ENCODE measurements at regions not wholly inside any gene's neighbourhood (a gene's known extent, or its start where the extent isn't known, plus 50 kb on each side); places are given as distances from the start of the nearest gene placed in this dataset.

GRCh38 chr1:106979371-106979770 lies 77.1 kb upstream of the PRMT6 start:
- Histone ChIP-seq H3K4me1 (ENCODE audit: control insufficient read depth, extremely low read depth, insufficient read depth, low read length) (no peaks in the 10 kb centered on the region), H3K27me3 (ENCODE audit: control insufficient read depth in 2 of 2, insufficient read depth in 2 of 2, low read length in 2 of 2) (no peaks in the 10 kb centered on the region), H3K36me3 (ENCODE audit: control insufficient read depth in 2 of 2, extremely low read depth in 1 of 2, insufficient read depth in 2 of 2, low read length in 2 of 2) (no peaks in the 10 kb centered on the region), H3K79me2 (ENCODE audit: control insufficient read depth, insufficient read depth, low read length) (no peaks in the 10 kb centered on the region), H3K4me3 (replicated peaks in 1 of 3; ENCODE audit: insufficient read depth in 1 of 3, low read depth in 1 of 3, low read length in 3 of 3) (no peak overlapping the region), H3K9me1 (replicated peaks; ENCODE audit: control insufficient read depth, extremely low read depth, insufficient read depth, low read length) (no peaks in the 10 kb centered on the region), H4K20me1 (replicated peaks; ENCODE audit: control insufficient read depth, extremely low read depth, insufficient read depth, low read length) (no peaks in the 10 kb centered on the region), H3K27ac (ENCODE audit: insufficient read depth, low read depth, low read length) (no peak overlapping the region), H3K9ac (replicated peaks; ENCODE audit: extremely low read depth, insufficient read depth, low read length) (no peak overlapping the region), H3K4me2 (ENCODE audit: insufficient read depth, low read length) (no peak overlapping the region), H2AFZ (ENCODE audit: low read depth, low read length) (no peak overlapping the region), H3K9me3 (replicated peaks; ENCODE audit: control insufficient read depth, insufficient read depth, low read length) (no peaks in the 10 kb centered on the region)
- CTCF ChIA-PET = no interaction called here
- FAIRE-seq = no peak
- no TSS peak for BruUV-seq (replicated peaks)
- intact Hi-C loops (cut with micrococcal nuclease) = no loop called here
- dilution Hi-C loops (cut with MboI; ENCODE audit: extremely low pct_ligation_motif_present, low sequenced_read_pairs) = no loop called here
- TF ChIP-seq MYC (IDR thresholded peaks at IDR 0.05; ENCODE audit: low read depth, low read length) (no peak), GATA2 (IDR thresholded peaks at IDR 0.05; ENCODE audit: insufficient read depth, insufficient read length, low read depth, low read length) (no peak), EZH2 (IDR thresholded peaks at IDR 0.05; ENCODE audit: borderline replicate concordance, low read depth, low read length, severe bottlenecking) (no peak), JUN (IDR thresholded peaks at IDR 0.05; ENCODE audit: borderline replicate concordance, insufficient read depth, insufficient read length, low read depth) (no peak), POLR2AphosphoS5 (IDR thresholded peaks at IDR 0.05; ENCODE audit: insufficient read depth, low read depth, low read length) (no peak), POLR2A (IDR thresholded peaks at IDR 0.05; ENCODE audit: low read depth, low read length) (no peak), MAX (IDR thresholded peaks at IDR 0.05; ENCODE audit: insufficient read depth, insufficient read length) (no peak), FOS (IDR thresholded peaks at IDR 0.05; ENCODE audit: borderline replicate concordance, insufficient read depth, low read length) (no peak)
- TF ChIP-seq, protein P1, sequence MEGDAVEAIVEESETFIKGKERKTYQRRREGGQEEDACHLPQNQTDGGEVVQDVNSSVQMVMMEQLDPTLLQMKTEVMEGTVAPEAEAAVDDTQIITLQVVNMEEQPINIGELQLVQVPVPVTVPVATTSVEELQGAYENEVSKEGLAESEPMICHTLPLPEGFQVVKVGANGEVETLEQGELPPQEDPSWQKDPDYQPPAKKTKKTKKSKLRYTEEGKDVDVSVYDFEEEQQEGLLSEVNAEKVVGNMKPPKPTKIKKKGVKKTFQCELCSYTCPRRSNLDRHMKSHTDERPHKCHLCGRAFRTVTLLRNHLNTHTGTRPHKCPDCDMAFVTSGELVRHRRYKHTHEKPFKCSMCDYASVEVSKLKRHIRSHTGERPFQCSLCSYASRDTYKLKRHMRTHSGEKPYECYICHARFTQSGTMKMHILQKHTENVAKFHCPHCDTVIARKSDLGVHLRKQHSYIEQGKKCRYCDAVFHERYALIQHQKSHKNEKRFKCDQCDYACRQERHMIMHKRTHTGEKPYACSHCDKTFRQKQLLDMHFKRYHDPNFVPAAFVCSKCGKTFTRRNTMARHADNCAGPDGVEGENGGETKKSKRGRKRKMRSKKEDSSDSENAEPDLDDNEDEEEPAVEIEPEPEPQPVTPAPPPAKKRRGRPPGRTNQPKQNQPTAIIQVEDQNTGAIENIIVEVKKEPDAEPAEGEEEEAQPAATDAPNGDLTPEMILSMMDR (IDR thresholded peaks at IDR 0.05; ENCODE audit: extremely low read depth in 1 of 2, insufficient read depth in 1 of 2, low read depth in 1 of 2, low read length in 2 of 2) = no peak
- DNase-seq (ENCODE audit: low read depth, low spot score) = no peak
- POLR2A ChIA-PET = no interaction called here

Measured in endothelial cell of umbilical vein (primary cell).